Right lobe of liver (tissue), 4 donors: ENCODE measurements at regions not wholly inside any gene's neighbourhood (a gene's known extent, or its start where the extent isn't known, plus 50 kb on each side); places are given as distances from the start of the nearest gene placed in this dataset.

Source experiments
- POLR2A ChIP-seq: fragments of 450-650 bp; IDR thresholded peaks from one replicate; pipeline ENCODE4 v1.6.1; 2017; ENCODE audit warnings: antibody characterized with exemption, mild to moderate bottlenecking
- TF ChIP-seq, protein P1 (sequence below), 4 donors: fragments of 200-600 bp in 3 of 4; fragments of 450-650 bp in 1 of 4; IDR thresholded peaks; one replicate each; pipeline versions ENCODE4 v1.5.1 to v1.8.0; 2016 to 2022; ENCODE audit warnings: antibody characterized with exemption in 4 of 4, mild to moderate bottlenecking in 2 of 4
- donor health status: DM: no; HTN: no; CAD: no.
- donor health status: DM: no; HTN: no; CAD: no.
- donor health status: DM: no; HTN: yes; CAD: no.

DNA sequence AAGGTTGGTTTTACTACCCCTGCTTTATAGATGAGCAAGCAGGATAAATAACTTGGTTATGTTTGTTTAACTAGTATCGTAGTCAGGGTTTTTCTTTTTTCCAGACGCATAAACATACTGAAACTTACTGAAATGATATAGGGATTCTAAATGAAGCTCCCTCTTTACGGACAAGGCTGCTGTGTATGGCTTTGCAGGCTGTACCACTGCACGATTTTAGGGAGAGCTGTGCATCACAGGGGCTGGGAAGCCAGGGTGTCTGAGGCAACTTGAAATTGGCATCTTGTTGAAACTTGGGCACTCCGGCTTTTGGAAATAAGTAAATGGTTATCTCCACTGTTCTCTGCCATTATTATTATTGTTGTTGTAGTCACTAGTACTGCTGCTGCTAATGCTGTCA lies 218.1 kb upstream of the CDH8 start:
- TF ChIP-seq, protein P1, sequence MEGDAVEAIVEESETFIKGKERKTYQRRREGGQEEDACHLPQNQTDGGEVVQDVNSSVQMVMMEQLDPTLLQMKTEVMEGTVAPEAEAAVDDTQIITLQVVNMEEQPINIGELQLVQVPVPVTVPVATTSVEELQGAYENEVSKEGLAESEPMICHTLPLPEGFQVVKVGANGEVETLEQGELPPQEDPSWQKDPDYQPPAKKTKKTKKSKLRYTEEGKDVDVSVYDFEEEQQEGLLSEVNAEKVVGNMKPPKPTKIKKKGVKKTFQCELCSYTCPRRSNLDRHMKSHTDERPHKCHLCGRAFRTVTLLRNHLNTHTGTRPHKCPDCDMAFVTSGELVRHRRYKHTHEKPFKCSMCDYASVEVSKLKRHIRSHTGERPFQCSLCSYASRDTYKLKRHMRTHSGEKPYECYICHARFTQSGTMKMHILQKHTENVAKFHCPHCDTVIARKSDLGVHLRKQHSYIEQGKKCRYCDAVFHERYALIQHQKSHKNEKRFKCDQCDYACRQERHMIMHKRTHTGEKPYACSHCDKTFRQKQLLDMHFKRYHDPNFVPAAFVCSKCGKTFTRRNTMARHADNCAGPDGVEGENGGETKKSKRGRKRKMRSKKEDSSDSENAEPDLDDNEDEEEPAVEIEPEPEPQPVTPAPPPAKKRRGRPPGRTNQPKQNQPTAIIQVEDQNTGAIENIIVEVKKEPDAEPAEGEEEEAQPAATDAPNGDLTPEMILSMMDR (IDR thresholded peaks at IDR 0.05): no peak
- no peak for TF ChIP-seq POLR2A
